Lung (tissue), 11 donors: ENCODE measurements at regions not wholly inside any gene's neighbourhood (a gene's known extent, or its start where the extent isn't known, plus 50 kb on each side); places are given as distances from the start of the nearest gene placed in this dataset.

Experiments
- ATAC-seq: fragments of 200-7000 bp; cut with Tn5 transposase; one replicate; pipeline ENCODE4 v1.9.1; 2020; ENCODE audit warnings: moderate number of reproducible peaks; ENCODE audit not compliant: insufficient read depth, low FRiP score
- DNase-seq, 3 donors: peaks; one replicate each; pipeline ENCODE4 v3.0.0-alpha.2; 2013 to 2017
- H3K27ac ChIP-seq, 2 donors: one replicate each; pipeline ENCODE4 v1.5.1; 2013; ENCODE audit warnings: mild to moderate bottlenecking in 2 of 2, moderate library complexity in 2 of 2, control low read depth in 1 of 2, inconsistent platforms in 1 of 2, low read depth in 1 of 2, low read length in 1 of 2
- H3K27me3 ChIP-seq, 3 donors: one replicate each; pipeline ENCODE4 v1.5.1; 2013; ENCODE audit warnings: low read length in 2 of 3; ENCODE audit not compliant: control insufficient read depth in 3 of 3, insufficient read depth in 3 of 3
- H3K36me3 ChIP-seq, 4 donors: one replicate each; pipeline ENCODE4 v1.5.1; 2013; ENCODE audit warnings: low read length in 4 of 4, mild to moderate bottlenecking in 1 of 4, moderate library complexity in 1 of 4; ENCODE audit not compliant: control insufficient read depth in 4 of 4, insufficient read depth in 4 of 4
- H3K4me1 ChIP-seq, 5 donors: one replicate each; pipeline ENCODE4 v1.5.1; 2013; ENCODE audit warnings: low read length in 5 of 5, mild to moderate bottlenecking in 2 of 5, moderate library complexity in 1 of 5; ENCODE audit not compliant: control insufficient read depth in 5 of 5, insufficient read depth in 5 of 5
- H3K4me3 ChIP-seq: one replicate; pipeline ENCODE4 v1.5.1; 2013; ENCODE audit warnings: mild to moderate bottlenecking, control low read depth, moderate library complexity
- H3K9ac ChIP-seq, 2 donors: one replicate each; pipeline ENCODE4 v1.5.1; 2013; ENCODE audit warnings: low read length in 2 of 2, control low read depth in 1 of 2; ENCODE audit not compliant: insufficient read depth in 1 of 2
- H3K9me3 ChIP-seq, 4 donors: one replicate each; pipeline ENCODE4 v1.5.1; 2013; ENCODE audit warnings: low read length in 3 of 4, mild to moderate bottlenecking in 1 of 4, moderate library complexity in 1 of 4; ENCODE audit not compliant: control insufficient read depth in 4 of 4, insufficient read depth in 3 of 4
- WGBS, 2 donors: extraction: QIAGEN DNeasy Blood & Tissue Kit; methylation state at CpG; one replicate each; pipeline ENCODE4 v1.1.7; 2013; 5-methylcytosine and 5-hydroxymethylcytosine counted together
- TF ChIP-seq, protein P1 (sequence below): IDR thresholded peaks from 2 replicates; pipeline ENCODE4 v1.5.1; 2012; ENCODE audit warnings: mild to moderate bottlenecking; ENCODE audit errors: control extremely low read depth, extremely low read depth
- donor health status: control.
- donor health status: control.
- donor health status: Bipolar disorder and iron deficiency.
- donor health status: healthy.
- donor health status: DM: yes; HTN: yes; CAD: no.

DNA sequence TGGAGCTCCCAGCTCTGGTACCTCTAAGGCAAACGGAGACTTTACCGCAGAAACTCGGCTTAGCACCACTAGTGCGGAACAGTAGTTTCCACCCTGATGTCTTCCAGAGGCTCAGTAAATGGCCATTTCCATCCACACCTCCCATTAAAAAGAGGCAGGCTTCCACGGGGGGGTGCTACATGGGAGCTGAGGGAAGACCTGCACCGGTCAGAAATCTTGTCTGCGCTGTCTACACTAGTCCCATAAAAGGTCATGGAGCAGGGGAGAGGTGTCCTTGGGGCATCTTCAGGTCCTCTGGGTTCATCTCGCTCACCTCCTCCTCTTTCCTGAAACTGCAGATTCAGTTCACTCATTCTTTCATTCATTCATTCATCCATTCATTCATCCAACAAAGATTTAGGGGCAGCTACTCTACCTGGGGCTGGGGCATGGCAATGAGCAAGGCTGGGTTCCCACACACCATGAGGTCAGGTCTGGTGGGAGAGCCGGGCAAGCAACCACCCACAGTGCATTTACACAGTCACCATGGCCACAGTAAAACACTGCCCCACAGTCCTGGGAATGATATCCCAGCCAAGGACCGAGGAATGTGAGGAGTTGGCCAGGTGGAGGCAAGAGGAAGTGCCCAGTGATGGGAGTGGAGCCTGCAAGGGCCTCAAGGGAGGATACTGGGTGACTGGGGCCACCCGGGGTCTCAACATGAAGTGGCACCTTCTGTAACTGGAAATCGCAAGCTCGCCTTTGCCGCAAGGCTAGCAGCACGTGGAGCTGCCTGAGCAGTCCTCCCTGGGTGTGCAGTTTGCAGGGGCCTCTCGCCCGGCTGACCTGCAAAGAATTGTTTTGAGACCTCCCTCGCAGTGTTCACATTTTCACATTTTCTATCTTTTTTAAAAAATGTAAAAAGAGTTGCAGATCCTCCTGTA, 180.2 kb upstream of the RAB6C start:
- TF ChIP-seq, protein P1, sequence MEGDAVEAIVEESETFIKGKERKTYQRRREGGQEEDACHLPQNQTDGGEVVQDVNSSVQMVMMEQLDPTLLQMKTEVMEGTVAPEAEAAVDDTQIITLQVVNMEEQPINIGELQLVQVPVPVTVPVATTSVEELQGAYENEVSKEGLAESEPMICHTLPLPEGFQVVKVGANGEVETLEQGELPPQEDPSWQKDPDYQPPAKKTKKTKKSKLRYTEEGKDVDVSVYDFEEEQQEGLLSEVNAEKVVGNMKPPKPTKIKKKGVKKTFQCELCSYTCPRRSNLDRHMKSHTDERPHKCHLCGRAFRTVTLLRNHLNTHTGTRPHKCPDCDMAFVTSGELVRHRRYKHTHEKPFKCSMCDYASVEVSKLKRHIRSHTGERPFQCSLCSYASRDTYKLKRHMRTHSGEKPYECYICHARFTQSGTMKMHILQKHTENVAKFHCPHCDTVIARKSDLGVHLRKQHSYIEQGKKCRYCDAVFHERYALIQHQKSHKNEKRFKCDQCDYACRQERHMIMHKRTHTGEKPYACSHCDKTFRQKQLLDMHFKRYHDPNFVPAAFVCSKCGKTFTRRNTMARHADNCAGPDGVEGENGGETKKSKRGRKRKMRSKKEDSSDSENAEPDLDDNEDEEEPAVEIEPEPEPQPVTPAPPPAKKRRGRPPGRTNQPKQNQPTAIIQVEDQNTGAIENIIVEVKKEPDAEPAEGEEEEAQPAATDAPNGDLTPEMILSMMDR, result no peak
- H3K27me3 ChIP-seq, result no peaks in the 10 kb centered on the region
- WGBS, 2 donors, result 89 to 93% methylated on average over 18 of the region's 18 CpGs
- H3K27ac ChIP-seq, result no peak overlapping the region
- H3K9ac ChIP-seq, result no peak overlapping the region
- no peak overlapping the region for H3K4me3 ChIP-seq
- ATAC-seq, result no peak
- DNase-seq, result no peak
- no peaks in the 10 kb centered on the region for H3K36me3 ChIP-seq
- H3K9me3 ChIP-seq, result peaks cover 0 to 2% (median 0%) of the 10 kb centered on the region in 4 donors
- H3K4me1 ChIP-seq, result no peaks in the 10 kb centered on the region

DNA sequence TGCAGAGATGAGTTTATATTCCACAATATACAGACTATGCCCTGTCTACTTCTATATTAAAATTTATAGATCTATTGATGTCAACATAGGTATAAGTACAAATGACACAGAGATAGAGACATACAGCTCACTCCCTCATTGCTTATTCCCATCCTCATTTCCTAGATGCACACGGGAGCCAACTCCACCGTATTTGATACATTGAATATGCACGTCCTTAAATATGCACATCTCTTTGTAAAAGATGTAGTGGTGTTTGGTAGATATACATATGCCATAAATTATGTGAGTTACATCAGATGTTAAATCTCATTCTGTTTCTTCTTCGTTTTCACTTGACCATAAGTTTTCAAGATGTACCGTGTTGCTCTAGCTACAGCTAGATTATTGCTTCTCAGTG, 179.2 kb upstream of the RAB6C start:
- TF ChIP-seq, protein P1, result no peak
- H3K4me3 ChIP-seq, result no peak overlapping the region
- no peak overlapping the region for H3K27ac ChIP-seq
- ATAC-seq (no peak), DNase-seq (no peak)
- no peaks in the 10 kb centered on the region for H3K4me1 ChIP-seq
- WGBS, 2 donors, result 89 to 94% methylated on average over 5 of the region's 5 CpGs
- H3K36me3 ChIP-seq, result no peaks in the 10 kb centered on the region
- H3K9ac ChIP-seq, result no peak overlapping the region
- no peaks in the 10 kb centered on the region for H3K27me3 ChIP-seq
- peaks cover 0 to 2% (median 0%) of the 10 kb centered on the region in 4 donors for H3K9me3 ChIP-seq

DNA sequence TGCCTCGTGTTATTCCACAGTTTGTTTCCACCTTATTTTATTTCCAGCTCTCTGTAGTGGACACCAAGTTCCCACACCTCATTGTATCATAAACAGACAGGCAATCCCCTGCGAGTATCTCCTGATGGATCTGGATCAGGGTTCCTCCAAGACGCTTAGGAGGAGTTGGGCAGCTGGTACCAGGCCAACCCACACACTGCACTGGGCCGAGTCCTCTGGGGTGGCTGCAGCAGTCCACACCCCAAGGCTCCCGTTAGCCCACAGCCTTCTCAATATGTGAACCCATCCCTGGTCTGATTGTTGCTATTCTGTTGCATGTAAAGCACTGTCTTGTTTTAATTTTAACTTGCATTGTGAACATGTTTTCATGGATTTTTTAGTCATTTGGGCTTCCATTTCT, 178.8 kb upstream of the RAB6C start:
- Histone ChIP-seq H3K4me1 (no peaks in the 10 kb centered on the region), H3K9ac (no peak overlapping the region), H3K9me3 (peaks cover 0 to 2% (median 0%) of the 10 kb centered on the region in 4 donors), H3K4me3 (no peak overlapping the region), H3K27ac (no peak overlapping the region), H3K36me3 (no peaks in the 10 kb centered on the region), H3K27me3 (no peaks in the 10 kb centered on the region)
- 78 to 79% methylated on average over 5 of the region's 5 CpGs for WGBS, 2 donors
- ATAC-seq (no peak), DNase-seq (no peak)
- TF ChIP-seq, protein P1, result no peak
